ENCODE measurements at regions not wholly inside any gene's neighbourhood (a gene's known extent, or its start where the extent isn't known, plus 50 kb on each side); places are given as distances from the start of the nearest gene placed in this dataset.
A peak's percentile ranks its signal among the peaks of the same experiment; 100 is the strongest.

GRCh38 chr1:191629836-191630235 is 528.4 kb upstream of the RGS18 start:
- H3K4me3 ChIP-seq (ENCODE audit: control insufficient read depth in 2 of 3, extremely low read depth in 1 of 3, insufficient read depth in 2 of 3, low read depth in 1 of 3, low read length in 3 of 3), result no peak overlapping the region
- no peak overlapping the region for H2AFZ ChIP-seq (ENCODE audit: control insufficient read depth, low read length)
- H3K4me2 ChIP-seq (ENCODE audit: control insufficient read depth, extremely low read depth, insufficient read depth, low read depth, low read length), result no peak overlapping the region
- H4K20me1 ChIP-seq (ENCODE audit: control insufficient read depth, extremely low read depth, insufficient read depth, low read length), result no peaks in the 10 kb centered on the region
- H3K27ac ChIP-seq (ENCODE audit: control insufficient read depth, insufficient read depth, low read length), result no peak overlapping the region
- no peak overlapping the region for H3K9ac ChIP-seq (ENCODE audit: control insufficient read depth, extremely low read depth, insufficient read depth, low read length)
- no peaks in the 10 kb centered on the region for H3K9me1 ChIP-seq (ENCODE audit: control insufficient read depth, extremely low read depth, insufficient read depth, low read length)
- dilution Hi-C loops (cut with MboI; ENCODE audit: extremely low pct_ligation_motif_present, low sequenced_read_pairs), result no loop called here
- H3K36me3 ChIP-seq (ENCODE audit: control insufficient read depth in 2 of 2, extremely low read depth in 1 of 2, insufficient read depth in 2 of 2, low read length in 2 of 2), result no peaks in the 10 kb centered on the region
- H3K27me3 ChIP-seq (ENCODE audit: control insufficient read depth, extremely low read depth, insufficient read depth, low read length), result no peaks in the 10 kb centered on the region
- TF ChIP-seq CTCF (optimal IDR thresholded peaks at IDR 0.05 in 1 of 3, IDR thresholded peaks at IDR 0.05 in 1 of 3, conservative IDR thresholded peaks at IDR 0.05 in 1 of 3; ENCODE audit: extremely low read depth in 1 of 3, insufficient read depth in 2 of 3, low read length in 3 of 3) (peak in 1 of 3 experiments; percentile 16), EZH2 (IDR thresholded peaks at IDR 0.05; ENCODE audit: low read length) (no peak)
- H3K79me2 ChIP-seq (ENCODE audit: control insufficient read depth, insufficient read depth, low read length), result no peaks in the 10 kb centered on the region
- H3K4me1 ChIP-seq (ENCODE audit: control insufficient read depth, extremely low read depth, insufficient read depth, low read length), result no peaks in the 10 kb centered on the region
- H3K9me3 ChIP-seq (ENCODE audit: control insufficient read depth, low read depth, low read length), result no peaks in the 10 kb centered on the region
- FAIRE-seq (no peak), DNase-seq (ENCODE audit: low read depth, low spot score) (no peak)

GRCh38 chr1:191634801-191635508 is 523.3 kb upstream of the RGS18 start:
- no peak overlapping the region for H3K27ac ChIP-seq (ENCODE audit: control insufficient read depth, insufficient read depth, low read length)
- no peak overlapping the region for H3K4me3 ChIP-seq (ENCODE audit: control insufficient read depth in 2 of 3, extremely low read depth in 1 of 3, insufficient read depth in 2 of 3, low read depth in 1 of 3, low read length in 3 of 3)
- TF ChIP-seq CTCF (optimal IDR thresholded peaks at IDR 0.05 in 1 of 3, IDR thresholded peaks at IDR 0.05 in 1 of 3, conservative IDR thresholded peaks at IDR 0.05 in 1 of 3; ENCODE audit: extremely low read depth in 1 of 3, insufficient read depth in 2 of 3, low read length in 3 of 3), result no peak
- no peak for TF ChIP-seq EZH2 (IDR thresholded peaks at IDR 0.05; ENCODE audit: low read length)
- no peak overlapping the region for H2AFZ ChIP-seq (ENCODE audit: control insufficient read depth, low read length)
- DNase-seq (ENCODE audit: low read depth, low spot score), result no peak
- H3K9me3 ChIP-seq (ENCODE audit: control insufficient read depth, low read depth, low read length), result no peaks in the 10 kb centered on the region
- no peaks in the 10 kb centered on the region for H3K36me3 ChIP-seq (ENCODE audit: control insufficient read depth in 2 of 2, extremely low read depth in 1 of 2, insufficient read depth in 2 of 2, low read length in 2 of 2)
- dilution Hi-C loops (cut with MboI; ENCODE audit: extremely low pct_ligation_motif_present, low sequenced_read_pairs), result no loop called here
- no peak overlapping the region for H3K4me2 ChIP-seq (ENCODE audit: control insufficient read depth, extremely low read depth, insufficient read depth, low read depth, low read length)
- H4K20me1 ChIP-seq (ENCODE audit: control insufficient read depth, extremely low read depth, insufficient read depth, low read length), result no peaks in the 10 kb centered on the region
- H3K27me3 ChIP-seq (ENCODE audit: control insufficient read depth, extremely low read depth, insufficient read depth, low read length), result no peaks in the 10 kb centered on the region
- H3K9ac ChIP-seq (ENCODE audit: control insufficient read depth, extremely low read depth, insufficient read depth, low read length), result no peak overlapping the region
- H3K9me1 ChIP-seq (ENCODE audit: control insufficient read depth, extremely low read depth, insufficient read depth, low read length), result no peaks in the 10 kb centered on the region
- no peaks in the 10 kb centered on the region for H3K79me2 ChIP-seq (ENCODE audit: control insufficient read depth, insufficient read depth, low read length)
- FAIRE-seq, result no peak
- no peaks in the 10 kb centered on the region for H3K4me1 ChIP-seq (ENCODE audit: control insufficient read depth, extremely low read depth, insufficient read depth, low read length)

All from keratinocyte (primary cell).